Thymus (tissue), 11 donors: ENCODE measurements at regions not wholly inside any gene's neighbourhood (a gene's known extent, or its start where the extent isn't known, plus 50 kb on each side); places are given as distances from the start of the nearest gene placed in this dataset.

Source experiments
- DNase-seq, 9 donors: peaks; one replicate each; pipeline ENCODE4 v3.0.0-alpha.2; 2013; ENCODE audit warnings: low spot score in 9 of 9, low read depth in 6 of 9, missing footprints in 1 of 9
- H3K27ac ChIP-seq, 2 donors: one replicate each; pipeline ENCODE4 v1.5.1; 2013; ENCODE audit warnings: control low read depth in 1 of 2, low read depth in 1 of 2, low read length in 1 of 2, mild to moderate bottlenecking in 1 of 2, moderate library complexity in 1 of 2
- H3K27me3 ChIP-seq, 2 donors: one replicate each; pipeline ENCODE4 v1.5.1; 2013; ENCODE audit warnings: low read length in 1 of 2; ENCODE audit not compliant: control insufficient read depth in 2 of 2, insufficient read depth in 1 of 2
- H3K36me3 ChIP-seq, 2 donors: one replicate each; pipeline ENCODE4 v1.5.1; 2013; ENCODE audit warnings: low read length in 1 of 2, mild to moderate bottlenecking in 1 of 2, moderate library complexity in 1 of 2; ENCODE audit not compliant: control insufficient read depth in 2 of 2, insufficient read depth in 2 of 2
- H3K4me1 ChIP-seq, 2 donors: one replicate each; pipeline ENCODE4 v1.5.1; 2013; ENCODE audit warnings: low read length in 2 of 2; ENCODE audit not compliant: control insufficient read depth in 2 of 2, insufficient read depth in 2 of 2
- H3K4me3 ChIP-seq, 2 donors: one replicate each; pipeline ENCODE4 v1.5.1; 2013; ENCODE audit warnings: low read length in 2 of 2, control low read depth in 1 of 2, mild to moderate bottlenecking in 1 of 2
- H3K9me3 ChIP-seq, 2 donors: one replicate each; pipeline ENCODE4 v1.5.1; 2013; ENCODE audit warnings: low read length in 1 of 2, mild to moderate bottlenecking in 1 of 2; ENCODE audit not compliant: control insufficient read depth in 2 of 2, insufficient read depth in 1 of 2
- WGBS: extraction: QIAGEN DNeasy Blood & Tissue Kit; methylation state at CpG from one replicate; pipeline ENCODE4 v1.1.7; 2013; 5-methylcytosine and 5-hydroxymethylcytosine counted together
- donor health status: healthy.

DNA sequence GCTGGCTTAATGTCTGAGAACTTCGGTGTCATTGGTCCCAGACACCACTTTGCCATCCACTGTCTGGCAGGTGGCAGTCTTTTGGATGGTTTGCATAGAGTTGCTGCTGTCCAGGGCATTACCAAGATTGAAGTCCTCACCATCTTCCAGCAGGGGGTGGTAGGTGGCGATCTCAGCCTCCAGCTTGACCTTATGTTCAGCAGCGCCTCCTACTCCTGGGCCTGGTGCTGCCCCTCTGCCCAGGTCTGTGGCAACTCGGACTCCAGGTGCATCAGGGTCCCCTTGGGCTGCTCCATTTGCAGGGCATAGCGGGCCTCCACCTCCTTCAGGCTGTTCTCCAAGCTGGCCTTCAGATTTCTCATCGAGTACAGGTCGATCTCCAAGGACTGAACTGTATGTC lies 573.3 kb upstream of the NCAM2 start:
- Histone ChIP-seq H3K9me3 (peaks cover 0 to 10% of the 10 kb centered on the region in 2 donors), H3K27ac (no peak overlapping the region), H3K36me3 (no peaks in the 10 kb centered on the region), H3K4me1 (no peaks in the 10 kb centered on the region), H3K4me3 (no peak overlapping the region), H3K27me3 (no peaks in the 10 kb centered on the region)
- WGBS: 95% methylated on average over 7 of the region's 7 CpGs
- no peak for DNase-seq

DNA sequence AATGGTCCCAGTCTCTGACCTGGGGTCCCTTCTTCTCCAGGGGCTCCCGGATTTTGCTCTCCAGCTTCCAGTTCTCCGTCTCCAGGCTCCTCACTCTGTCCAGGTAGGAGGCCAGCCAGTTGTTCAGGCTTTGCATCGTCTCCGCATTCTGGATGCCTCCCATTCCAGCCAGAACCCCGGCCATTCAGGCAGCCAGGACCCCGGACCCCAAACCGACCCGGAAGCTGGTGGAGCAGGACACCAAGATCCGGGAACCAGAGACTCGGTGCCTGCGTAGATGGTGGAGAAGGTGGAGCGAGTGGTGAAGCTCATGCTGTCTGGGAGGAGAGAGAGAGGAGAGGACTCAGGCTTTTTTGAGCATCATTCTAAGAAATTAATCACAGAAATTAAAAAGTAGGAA lies 572.4 kb upstream of the NCAM2 start:
- Histone ChIP-seq H3K4me3 (no peak overlapping the region), H3K9me3 (peaks cover 0 to 10% of the 10 kb centered on the region in 2 donors), H3K4me1 (no peaks in the 10 kb centered on the region), H3K27ac (no peak overlapping the region), H3K36me3 (no peaks in the 10 kb centered on the region), H3K27me3 (no peaks in the 10 kb centered on the region)
- no peak for DNase-seq
- WGBS: 96% methylated on average over 12 of the region's 12 CpGs

DNA sequence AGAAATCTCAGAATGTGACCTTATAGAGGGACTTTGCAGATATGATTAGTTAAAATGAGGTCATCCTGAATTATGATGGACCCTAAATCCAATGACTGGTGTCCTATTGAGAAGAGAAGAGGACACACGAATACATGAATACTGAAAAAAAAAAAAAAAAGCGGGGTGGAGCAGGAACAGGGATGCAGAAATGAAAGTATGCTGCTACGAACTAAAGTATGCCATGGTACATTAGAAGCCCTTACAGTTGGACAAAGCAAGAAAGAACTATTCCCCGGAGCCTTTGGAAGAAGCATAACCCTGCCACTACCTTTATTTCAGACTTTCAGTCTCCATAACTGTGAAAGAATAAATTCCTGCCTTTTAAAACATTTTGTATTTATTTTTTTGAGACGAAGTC lies 557.9 kb upstream of the NCAM2 start:
- Histone ChIP-seq H3K4me3 (no peak overlapping the region), H3K27ac (no peak overlapping the region)

DNA sequence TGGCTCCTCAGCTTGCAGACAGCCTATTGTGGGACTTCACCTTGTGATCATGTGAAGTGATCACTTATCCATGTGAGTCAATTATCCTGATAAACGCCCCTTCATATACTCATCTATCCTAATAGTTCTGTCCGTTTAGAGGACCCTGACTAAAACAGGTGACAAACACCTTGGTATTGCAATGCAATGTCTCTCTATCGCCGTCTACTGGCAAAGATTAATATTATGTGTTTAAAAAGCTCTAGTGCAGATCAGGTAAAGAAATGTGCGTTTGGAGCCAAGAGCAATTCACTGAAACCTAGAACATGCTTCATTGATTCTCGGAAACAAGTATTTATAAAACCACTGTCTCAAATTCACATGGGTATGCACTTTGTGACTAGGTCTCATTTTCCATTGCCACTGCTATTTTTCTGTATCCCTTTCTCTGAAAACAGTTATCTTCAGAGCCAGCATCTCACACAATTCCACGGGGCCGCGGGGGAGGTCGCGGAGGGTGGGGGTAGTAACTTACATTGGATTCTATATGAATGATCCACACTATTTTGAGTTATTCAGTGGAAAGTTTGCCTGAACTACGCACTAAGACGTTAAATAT lies 554.6 kb upstream of the NCAM2 start:
- Histone ChIP-seq H3K36me3 (no peaks in the 10 kb centered on the region), H3K27ac (no peak overlapping the region), H3K4me1 (no peaks in the 10 kb centered on the region), H3K9me3 (no peaks in the 10 kb centered on the region), H3K27me3 (no peaks in the 10 kb centered on the region), H3K4me3 (no peak overlapping the region)
- DNase-seq: peak in 2 of 9 donors; percentile 19 to 28
- WGBS: 73% methylated on average over 13 of the region's 13 CpGs

More for the DNA sequence above, 557.9 kb upstream of the NCAM2 start:
- no peak for DNase-seq
- Histone ChIP-seq H3K4me1 (no peaks in the 10 kb centered on the region), H3K27me3 (no peaks in the 10 kb centered on the region), H3K36me3 (no peaks in the 10 kb centered on the region), H3K9me3 (no peaks in the 10 kb centered on the region)
- 65% methylated on average over 5 of the region's 5 CpGs for WGBS

DNA sequence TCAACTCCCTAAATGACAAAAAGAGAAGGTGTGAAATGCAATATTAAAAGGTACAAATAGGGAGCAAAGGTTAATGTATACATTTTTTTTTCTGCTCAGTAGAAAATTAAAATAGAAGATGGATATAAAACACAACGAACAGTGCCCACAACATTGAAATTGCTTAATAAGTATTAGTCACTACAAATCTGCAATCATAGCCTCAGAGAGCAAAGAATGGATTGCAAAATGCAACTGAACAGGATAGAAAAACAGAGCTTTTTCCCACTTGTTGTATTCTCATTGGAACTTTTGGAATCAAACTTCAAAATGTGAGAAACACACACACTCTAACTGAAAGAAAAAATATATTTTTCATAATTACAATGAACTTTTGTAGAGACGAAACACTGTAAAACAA lies 552.2 kb upstream of the NCAM2 start:
- no peak for DNase-seq
- H3K4me1 ChIP-seq: no peaks in the 10 kb centered on the region
- 89% methylated on average over 2 of the region's 2 CpGs for WGBS
- H3K27ac ChIP-seq: no peak overlapping the region
- H3K4me3 ChIP-seq: no peak overlapping the region
- H3K36me3 ChIP-seq: no peaks in the 10 kb centered on the region
- H3K9me3 ChIP-seq: no peaks in the 10 kb centered on the region
- H3K27me3 ChIP-seq: no peaks in the 10 kb centered on the region

DNA sequence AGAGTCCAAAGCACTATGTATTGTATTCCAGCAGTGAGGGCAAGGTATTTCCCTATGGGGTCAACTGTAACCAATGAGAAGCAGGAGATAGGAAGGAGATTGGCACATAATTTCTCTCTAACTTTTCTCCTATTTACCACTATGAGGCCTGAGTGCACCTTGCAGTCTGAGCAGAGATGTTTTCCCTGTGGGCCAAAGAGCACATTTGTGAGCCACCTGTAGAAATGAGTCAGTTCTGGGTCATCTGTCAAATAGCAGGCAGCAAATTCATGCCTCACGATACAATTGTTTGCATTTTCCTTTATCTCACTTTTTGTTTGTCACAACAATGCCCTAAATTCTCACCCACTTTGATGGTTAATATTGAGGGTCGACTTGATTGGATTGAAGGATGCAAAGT lies 547.2 kb upstream of the NCAM2 start:
- no peak overlapping the region for H3K4me3 ChIP-seq
- 91% methylated on average over 2 of the region's 2 CpGs for WGBS
- no peaks in the 10 kb centered on the region for H3K27me3 ChIP-seq
- H3K4me1 ChIP-seq: no peaks in the 10 kb centered on the region
- H3K9me3 ChIP-seq: no peaks in the 10 kb centered on the region
- no peaks in the 10 kb centered on the region for H3K36me3 ChIP-seq
- H3K27ac ChIP-seq: no peak overlapping the region
- DNase-seq: no peak

DNA sequence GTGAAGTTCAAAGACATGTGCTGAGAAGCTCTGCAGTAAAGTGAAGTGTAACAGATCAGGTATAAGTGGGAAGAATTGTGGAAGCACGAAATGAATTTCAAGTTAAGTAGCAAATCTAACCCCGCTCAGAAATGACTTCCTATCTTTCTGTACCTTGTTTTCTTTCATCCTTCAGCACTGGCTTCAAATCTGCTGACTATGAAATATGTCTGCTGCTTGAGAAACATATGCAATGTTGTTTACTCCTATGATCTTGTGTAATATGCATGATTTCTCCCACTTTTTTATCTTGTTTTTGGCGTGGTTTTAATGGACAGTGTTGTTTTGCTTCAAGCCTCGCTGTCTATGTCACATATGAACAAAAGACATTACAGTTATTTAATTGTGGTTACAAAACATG lies 545.3 kb upstream of the NCAM2 start:
- Histone ChIP-seq H3K9me3 (no peaks in the 10 kb centered on the region), H3K4me1 (no peaks in the 10 kb centered on the region), H3K4me3 (no peak overlapping the region), H3K27ac (no peak overlapping the region), H3K27me3 (no peaks in the 10 kb centered on the region), H3K36me3 (no peaks in the 10 kb centered on the region)
- no peak for DNase-seq
- 90% methylated on average over 4 of the region's 4 CpGs for WGBS

DNA sequence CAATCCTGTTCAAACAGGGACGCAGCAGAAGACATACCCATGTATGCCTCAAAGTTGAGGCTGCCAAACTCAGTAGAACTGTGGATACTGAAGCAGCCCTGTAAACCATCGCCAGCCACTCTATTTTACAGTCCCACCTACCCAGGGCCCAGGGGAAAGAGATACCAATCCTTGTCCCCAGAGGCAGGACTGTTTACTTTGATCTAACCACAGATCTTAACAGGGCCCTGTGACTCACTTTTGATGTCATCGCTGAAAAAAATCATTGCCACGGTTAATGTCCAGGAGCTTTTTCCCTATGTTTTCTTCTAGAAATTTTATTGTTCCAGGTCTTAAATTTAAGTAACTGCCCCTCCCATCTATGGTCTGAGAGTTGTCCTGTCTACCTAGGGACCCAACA lies 538.4 kb upstream of the NCAM2 start:
- Histone ChIP-seq H3K9me3 (no peaks in the 10 kb centered on the region), H3K36me3 (no peaks in the 10 kb centered on the region), H3K27me3 (no peaks in the 10 kb centered on the region), H3K4me3 (no peak overlapping the region), H3K27ac (no peak overlapping the region), H3K4me1 (no peaks in the 10 kb centered on the region)
- 97% methylated on average over 4 of the region's 4 CpGs for WGBS
- no peak for DNase-seq

DNA sequence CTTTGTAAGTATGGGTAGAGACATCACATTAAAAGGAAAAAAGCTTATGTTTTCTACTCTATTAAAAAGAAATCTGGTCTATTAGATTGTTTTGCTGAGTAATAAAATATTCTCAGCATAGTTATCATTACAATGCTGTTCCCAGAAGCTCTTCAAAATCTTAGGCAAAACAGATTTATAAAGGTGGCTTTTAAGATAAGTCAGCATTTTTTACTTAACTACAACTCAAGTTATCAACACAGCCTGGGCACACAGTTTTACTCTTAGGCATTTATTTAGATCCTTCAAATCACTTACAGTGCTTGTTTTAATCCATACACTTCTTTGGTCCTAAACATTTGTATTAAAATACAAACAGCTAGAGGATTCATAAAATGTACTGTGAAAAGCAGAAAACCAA lies 534.8 kb upstream of the NCAM2 start:
- no peak overlapping the region for H3K4me3 ChIP-seq
- no peak overlapping the region for H3K27ac ChIP-seq
- no peak for DNase-seq
- H3K9me3 ChIP-seq: no peaks in the 10 kb centered on the region
- H3K4me1 ChIP-seq: no peaks in the 10 kb centered on the region
- H3K36me3 ChIP-seq: no peaks in the 10 kb centered on the region
- no peaks in the 10 kb centered on the region for H3K27me3 ChIP-seq

DNA sequence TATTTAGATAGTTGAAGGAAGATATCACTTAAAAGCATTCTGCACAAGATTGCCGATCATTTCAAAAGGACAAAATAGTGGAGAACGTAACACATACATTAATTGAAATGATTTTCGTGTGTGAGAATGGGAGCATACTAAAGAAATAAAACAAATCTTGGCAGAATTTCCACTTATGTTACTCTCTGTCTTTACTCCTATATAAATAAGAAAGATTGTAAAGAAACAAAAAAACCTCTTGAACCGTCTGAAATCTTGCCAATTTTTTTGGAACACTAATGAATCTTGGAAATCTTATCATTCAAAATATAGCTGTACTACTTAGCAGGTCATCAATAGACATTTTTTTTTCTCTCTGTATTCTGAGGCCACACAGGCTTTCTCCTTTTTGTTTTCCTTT lies 528.8 kb upstream of the NCAM2 start:
- Histone ChIP-seq H3K9me3 (no peaks in the 10 kb centered on the region), H3K27me3 (no peaks in the 10 kb centered on the region), H3K4me1 (no peaks in the 10 kb centered on the region), H3K4me3 (no peak overlapping the region), H3K27ac (no peak overlapping the region), H3K36me3 (no peaks in the 10 kb centered on the region)
- no peak for DNase-seq
- 93% methylated on average over 4 of the region's 4 CpGs for WGBS
